ENCODE measurements at regions not wholly inside any gene's neighbourhood (a gene's known extent, or its start where the extent isn't known, plus 50 kb on each side); places are given as distances from the start of the nearest gene placed in this dataset.

DNA sequence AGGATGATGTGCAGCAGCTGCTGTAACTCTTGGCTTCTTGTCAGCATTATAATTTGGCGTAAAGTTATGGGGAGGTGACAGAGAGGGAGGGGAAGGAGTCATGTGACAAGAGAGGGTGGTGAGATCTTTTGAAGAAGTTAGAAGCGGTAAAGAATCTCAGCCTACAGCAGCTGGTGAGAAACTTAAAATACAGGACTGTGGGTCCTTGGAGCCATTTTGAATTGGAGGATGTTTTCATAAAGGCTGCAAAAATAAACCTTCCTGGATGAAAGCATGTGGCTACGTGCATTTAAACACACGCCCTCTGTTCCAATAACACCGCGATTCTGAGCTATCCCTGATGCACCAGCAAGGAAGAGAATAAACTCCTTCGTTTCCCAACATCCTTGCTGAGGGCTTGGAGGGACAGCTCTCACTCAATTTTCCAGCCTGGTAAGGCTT is 133.7 kb downstream of the TMEM30B start:
- TF ChIP-seq, protein P1, sequence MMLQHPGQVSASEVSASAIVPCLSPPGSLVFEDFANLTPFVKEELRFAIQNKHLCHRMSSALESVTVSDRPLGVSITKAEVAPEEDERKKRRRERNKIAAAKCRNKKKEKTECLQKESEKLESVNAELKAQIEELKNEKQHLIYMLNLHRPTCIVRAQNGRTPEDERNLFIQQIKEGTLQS (IDR thresholded peaks at IDR 0.05; ENCODE audit: insufficient read depth, low read depth, low read length), result no peak
- no peak for TF ChIP-seq CTCF (IDR thresholded peaks at IDR 0.05; ENCODE audit: control extremely low read depth in 1 of 3, insufficient read depth in 1 of 3, low read depth in 1 of 3, low read length in 3 of 3)
- TF ChIP-seq SIN3A (conservative IDR thresholded peaks at IDR 0.05 in 1 of 2, IDR thresholded peaks at IDR 0.05 in 1 of 2; ENCODE audit: low read depth in 1 of 2, low read length in 2 of 2), result no peak
- no peak for TF ChIP-seq EZH2 (IDR thresholded peaks at IDR 0.05; ENCODE audit: low read depth, low read length, severe bottlenecking)
- no peak for TF ChIP-seq TEAD4 (IDR thresholded peaks at IDR 0.05; ENCODE audit: low read depth, low read length)
